Thyroid gland (tissue), 4 donors: ENCODE measurements at regions not wholly inside any gene's neighbourhood (a gene's known extent, or its start where the extent isn't known, plus 50 kb on each side); places are given as distances from the start of the nearest gene placed in this dataset.
"Not testable (repeated sequence)": the region's sequence is repeated elsewhere in the genome, so short reads cannot be mapped to it uniquely, and the experiment has no call there.

Experiments used
- CTCF ChIP-seq, 6 experiments: fragments of 200-600 bp in 3 of 6; fragments of 450-650 bp in 3 of 6; sonication (generic) in 3 of 6; IDR thresholded peaks; one replicate each; pipeline ENCODE4 v1.5.1; 2016 to 2019; ENCODE audit warnings: antibody characterized with exemption in 6 of 6, mild to moderate bottlenecking in 2 of 6, inconsistent platforms in 1 of 6, moderate library complexity in 1 of 6
- POLR2A ChIP-seq, 2 donors: fragments of 450-650 bp; IDR thresholded peaks; one replicate each; pipeline ENCODE4 v1.6.1; 2017; ENCODE audit warnings: antibody characterized with exemption in 2 of 2, mild to moderate bottlenecking in 2 of 2, moderate library complexity in 1 of 2

GRCh38 chr5:104852099-104852498, 1289.5 kb upstream of the NUDT12 start:
- TF ChIP-seq POLR2A, CTCF (IDR thresholded peaks at IDR 0.05): not testable (repeated sequence)
